ENCODE measurements at regions not wholly inside any gene's neighbourhood (a gene's known extent, or its start where the extent isn't known, plus 50 kb on each side); places are given as distances from the start of the nearest gene placed in this dataset.

DNA sequence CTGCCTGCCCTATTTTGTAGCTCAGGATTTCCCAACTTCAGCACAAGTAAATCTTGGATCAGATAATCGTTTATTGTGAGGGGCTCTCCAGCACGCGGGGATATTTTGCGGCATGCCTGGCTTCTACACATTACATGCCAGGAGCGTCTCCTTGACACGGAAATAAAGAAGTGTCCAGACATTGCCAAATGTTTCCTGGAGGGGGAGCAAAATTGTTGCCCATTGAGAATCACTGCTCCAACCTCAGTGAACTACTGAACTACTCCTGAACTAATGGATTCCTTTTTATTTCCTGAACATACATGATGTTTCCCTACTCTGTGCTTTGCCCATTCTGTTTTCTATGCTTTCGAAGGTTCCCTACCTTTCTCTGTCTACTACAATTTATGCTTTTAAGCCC lies 1359.1 kb upstream of the ADGRL2 start:
- H3K79me2 ChIP-seq (ENCODE audit: low read length): no peaks in the 10 kb centered on the region
- no peaks in the 10 kb centered on the region for H3K9me3 ChIP-seq (replicated peaks; ENCODE audit: insufficient read depth, low read length)
- no peak overlapping the region for H3K27ac ChIP-seq (ENCODE audit: low read length)
- TF ChIP-seq EZH2phosphoT487 (IDR thresholded peaks at IDR 0.05; ENCODE audit: low read length): no peak
- TF ChIP-seq EZH2 (optimal IDR thresholded peaks at IDR 0.05; ENCODE audit: low read depth, low read length): no peak
- TF ChIP-seq, protein P1, sequence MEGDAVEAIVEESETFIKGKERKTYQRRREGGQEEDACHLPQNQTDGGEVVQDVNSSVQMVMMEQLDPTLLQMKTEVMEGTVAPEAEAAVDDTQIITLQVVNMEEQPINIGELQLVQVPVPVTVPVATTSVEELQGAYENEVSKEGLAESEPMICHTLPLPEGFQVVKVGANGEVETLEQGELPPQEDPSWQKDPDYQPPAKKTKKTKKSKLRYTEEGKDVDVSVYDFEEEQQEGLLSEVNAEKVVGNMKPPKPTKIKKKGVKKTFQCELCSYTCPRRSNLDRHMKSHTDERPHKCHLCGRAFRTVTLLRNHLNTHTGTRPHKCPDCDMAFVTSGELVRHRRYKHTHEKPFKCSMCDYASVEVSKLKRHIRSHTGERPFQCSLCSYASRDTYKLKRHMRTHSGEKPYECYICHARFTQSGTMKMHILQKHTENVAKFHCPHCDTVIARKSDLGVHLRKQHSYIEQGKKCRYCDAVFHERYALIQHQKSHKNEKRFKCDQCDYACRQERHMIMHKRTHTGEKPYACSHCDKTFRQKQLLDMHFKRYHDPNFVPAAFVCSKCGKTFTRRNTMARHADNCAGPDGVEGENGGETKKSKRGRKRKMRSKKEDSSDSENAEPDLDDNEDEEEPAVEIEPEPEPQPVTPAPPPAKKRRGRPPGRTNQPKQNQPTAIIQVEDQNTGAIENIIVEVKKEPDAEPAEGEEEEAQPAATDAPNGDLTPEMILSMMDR (IDR thresholded peaks at IDR 0.05; ENCODE audit: low read length): no peak
- no peaks in the 10 kb centered on the region for H3K27me3 ChIP-seq (replicated peaks; ENCODE audit: insufficient read depth, low read length)
- no peak overlapping the region for H3K4me3 ChIP-seq (ENCODE audit: low read length)
- no peaks in the 10 kb centered on the region for H3K9me2 ChIP-seq (replicated peaks; ENCODE audit: insufficient read depth, low read length)
- H3F3A ChIP-seq (ENCODE audit: insufficient read depth, low read length): no peaks in the 10 kb centered on the region
- no peak overlapping the region for H3K4me2 ChIP-seq (ENCODE audit: low read depth, low read length)
- no peak overlapping the region for H3K9ac ChIP-seq (ENCODE audit: low read length)
- H3K36me3 ChIP-seq (replicated peaks; ENCODE audit: insufficient read depth, low read length): no peaks in the 10 kb centered on the region
- no peaks in the 10 kb centered on the region for H4K20me1 ChIP-seq (ENCODE audit: insufficient read depth, low read length)
- DNase-seq: no peak
- no peaks in the 10 kb centered on the region for H3K4me1 ChIP-seq (ENCODE audit: low read length)
- H2AFZ ChIP-seq (ENCODE audit: low read length): no peak overlapping the region

DNA sequence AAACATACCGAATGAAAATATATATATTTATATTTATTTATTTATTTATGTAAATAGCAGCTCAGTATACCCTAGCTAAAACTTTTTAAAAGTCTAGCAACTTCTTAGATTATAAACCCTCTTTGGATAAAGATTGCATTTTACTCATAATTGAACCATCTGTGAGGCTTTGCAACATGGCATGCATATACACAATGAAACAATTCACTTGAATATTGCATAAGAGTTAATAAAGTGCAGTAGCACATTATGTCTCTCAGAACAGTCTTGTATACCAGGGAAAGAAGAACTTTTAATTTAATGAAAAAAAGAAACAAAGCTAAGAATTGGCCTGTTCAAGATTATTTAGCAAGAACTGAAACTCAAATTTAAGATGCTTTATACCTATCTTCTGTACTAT lies 1363.9 kb upstream of the ADGRL2 start:
- Histone ChIP-seq H3K27ac (ENCODE audit: low read length) (no peak overlapping the region), H3K27me3 (replicated peaks; ENCODE audit: insufficient read depth, low read length) (no peaks in the 10 kb centered on the region), H3K4me2 (ENCODE audit: low read depth, low read length) (no peak overlapping the region)

DNA sequence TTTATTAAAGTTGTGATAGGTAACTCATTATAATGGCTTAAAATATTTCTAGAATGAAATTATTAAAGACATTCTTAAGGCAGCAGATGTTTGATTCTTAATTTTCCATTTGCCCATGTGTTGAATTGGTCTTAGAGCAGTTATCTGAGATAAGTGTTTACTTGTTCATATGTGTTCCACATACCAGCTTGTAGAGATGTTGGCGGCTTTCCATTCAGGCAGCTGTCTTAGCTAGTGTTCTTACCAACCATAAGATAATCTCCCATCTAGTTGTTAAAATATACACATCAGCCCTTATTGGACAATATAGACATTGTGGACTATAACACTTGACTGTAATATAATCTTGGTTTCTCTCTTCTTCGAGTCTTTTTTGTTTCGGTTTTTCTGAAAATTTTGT lies 1372.9 kb upstream of the ADGRL2 start:
- no peak overlapping the region for H3K27ac ChIP-seq (ENCODE audit: low read length)
- H3K79me2 ChIP-seq (ENCODE audit: low read length): no peaks in the 10 kb centered on the region
- H3K4me1 ChIP-seq (ENCODE audit: low read length): no peaks in the 10 kb centered on the region
- no peaks in the 10 kb centered on the region for H3K36me3 ChIP-seq (replicated peaks; ENCODE audit: insufficient read depth, low read length)
- no peak for TF ChIP-seq EZH2 (optimal IDR thresholded peaks at IDR 0.05; ENCODE audit: low read depth, low read length)
- TF ChIP-seq, protein P1 (IDR thresholded peaks at IDR 0.05; ENCODE audit: low read length): no peak
- TF ChIP-seq EZH2phosphoT487 (IDR thresholded peaks at IDR 0.05; ENCODE audit: low read length): no peak
- no peaks in the 10 kb centered on the region for H3K9me2 ChIP-seq (replicated peaks; ENCODE audit: insufficient read depth, low read length)
- no peaks in the 10 kb centered on the region for H4K20me1 ChIP-seq (ENCODE audit: insufficient read depth, low read length)
- no peak overlapping the region for H3K9ac ChIP-seq (ENCODE audit: low read length)
- no peak overlapping the region for H3K4me2 ChIP-seq (ENCODE audit: low read depth, low read length)
- H3K4me3 ChIP-seq (ENCODE audit: low read length): no peak overlapping the region
- no peak overlapping the region for H2AFZ ChIP-seq (ENCODE audit: low read length)
- H3K27me3 ChIP-seq (replicated peaks; ENCODE audit: insufficient read depth, low read length): no peaks in the 10 kb centered on the region
- DNase-seq: no peak
- no peaks in the 10 kb centered on the region for H3F3A ChIP-seq (ENCODE audit: insufficient read depth, low read length)
- no peaks in the 10 kb centered on the region for H3K9me3 ChIP-seq (replicated peaks; ENCODE audit: insufficient read depth, low read length)

More for the DNA sequence above, 1363.9 kb upstream of the ADGRL2 start:
- DNase-seq: no peak
- Histone ChIP-seq H3K9me2 (replicated peaks; ENCODE audit: insufficient read depth, low read length) (no peaks in the 10 kb centered on the region), H3F3A (ENCODE audit: insufficient read depth, low read length) (no peaks in the 10 kb centered on the region), H3K9ac (ENCODE audit: low read length) (no peak overlapping the region), H3K36me3 (replicated peaks; ENCODE audit: insufficient read depth, low read length) (no peaks in the 10 kb centered on the region), H3K9me3 (replicated peaks; ENCODE audit: insufficient read depth, low read length) (no peaks in the 10 kb centered on the region), H4K20me1 (ENCODE audit: insufficient read depth, low read length) (no peaks in the 10 kb centered on the region), H2AFZ (ENCODE audit: low read length) (no peak overlapping the region), H3K4me3 (ENCODE audit: low read length) (no peak overlapping the region), H3K4me1 (ENCODE audit: low read length) (no peaks in the 10 kb centered on the region), H3K79me2 (ENCODE audit: low read length) (no peaks in the 10 kb centered on the region)
- TF ChIP-seq, protein P1 (IDR thresholded peaks at IDR 0.05; ENCODE audit: low read length): no peak
- TF ChIP-seq EZH2 (optimal IDR thresholded peaks at IDR 0.05; ENCODE audit: low read depth, low read length) (no peak), EZH2phosphoT487 (IDR thresholded peaks at IDR 0.05; ENCODE audit: low read length) (no peak)

Measured in MM.1S (cell line).